ENCODE measurements at regions not wholly inside any gene's neighbourhood (a gene's known extent, or its start where the extent isn't known, plus 50 kb on each side); places are given as distances from the start of the nearest gene placed in this dataset.
A peak's percentile ranks its signal among the peaks of the same experiment; 100 is the strongest.

- Mint-ChIP-seq H3K27ac (ENCODE audit: unreplicated experiment) (no peak overlapping the region), H3K27me3 (ENCODE audit: low read depth) (no peaks in the 10 kb centered on the region), H3K36me3 (ENCODE audit: low read depth) (no peaks in the 10 kb centered on the region), H3K4me3 (no peak overlapping the region), H3K4me1 (no peaks in the 10 kb centered on the region), H3K9me3 (peaks cover 5% of the 10 kb centered on the region)
- DNase-seq (ENCODE audit: low read depth, low spot score) = peak; percentile 16
- TF ChIP-seq, protein P1, sequence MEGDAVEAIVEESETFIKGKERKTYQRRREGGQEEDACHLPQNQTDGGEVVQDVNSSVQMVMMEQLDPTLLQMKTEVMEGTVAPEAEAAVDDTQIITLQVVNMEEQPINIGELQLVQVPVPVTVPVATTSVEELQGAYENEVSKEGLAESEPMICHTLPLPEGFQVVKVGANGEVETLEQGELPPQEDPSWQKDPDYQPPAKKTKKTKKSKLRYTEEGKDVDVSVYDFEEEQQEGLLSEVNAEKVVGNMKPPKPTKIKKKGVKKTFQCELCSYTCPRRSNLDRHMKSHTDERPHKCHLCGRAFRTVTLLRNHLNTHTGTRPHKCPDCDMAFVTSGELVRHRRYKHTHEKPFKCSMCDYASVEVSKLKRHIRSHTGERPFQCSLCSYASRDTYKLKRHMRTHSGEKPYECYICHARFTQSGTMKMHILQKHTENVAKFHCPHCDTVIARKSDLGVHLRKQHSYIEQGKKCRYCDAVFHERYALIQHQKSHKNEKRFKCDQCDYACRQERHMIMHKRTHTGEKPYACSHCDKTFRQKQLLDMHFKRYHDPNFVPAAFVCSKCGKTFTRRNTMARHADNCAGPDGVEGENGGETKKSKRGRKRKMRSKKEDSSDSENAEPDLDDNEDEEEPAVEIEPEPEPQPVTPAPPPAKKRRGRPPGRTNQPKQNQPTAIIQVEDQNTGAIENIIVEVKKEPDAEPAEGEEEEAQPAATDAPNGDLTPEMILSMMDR (conservative IDR thresholded peaks at IDR 0.05) = peak; percentile 44
Observed at GRCh38 chr11:112355726-112356125, 95.1 kb upstream of the PLET1 start.

GRCh38 chr11:112357488-112357887 is 96.8 kb upstream of the PLET1 start:
- H3K36me3 Mint-ChIP-seq (ENCODE audit: low read depth) = no peaks in the 10 kb centered on the region
- no peaks in the 10 kb centered on the region for H3K9me3 Mint-ChIP-seq
- no peaks in the 10 kb centered on the region for H3K27me3 Mint-ChIP-seq (ENCODE audit: low read depth)
- TF ChIP-seq, protein P1 (conservative IDR thresholded peaks at IDR 0.05) = no peak
- H3K27ac Mint-ChIP-seq (ENCODE audit: unreplicated experiment) = no peak overlapping the region
- DNase-seq (ENCODE audit: low read depth, low spot score) = no peak
- peaks cover 4% of the 10 kb centered on the region for H3K4me1 Mint-ChIP-seq
- H3K4me3 Mint-ChIP-seq = no peak overlapping the region

DNA sequence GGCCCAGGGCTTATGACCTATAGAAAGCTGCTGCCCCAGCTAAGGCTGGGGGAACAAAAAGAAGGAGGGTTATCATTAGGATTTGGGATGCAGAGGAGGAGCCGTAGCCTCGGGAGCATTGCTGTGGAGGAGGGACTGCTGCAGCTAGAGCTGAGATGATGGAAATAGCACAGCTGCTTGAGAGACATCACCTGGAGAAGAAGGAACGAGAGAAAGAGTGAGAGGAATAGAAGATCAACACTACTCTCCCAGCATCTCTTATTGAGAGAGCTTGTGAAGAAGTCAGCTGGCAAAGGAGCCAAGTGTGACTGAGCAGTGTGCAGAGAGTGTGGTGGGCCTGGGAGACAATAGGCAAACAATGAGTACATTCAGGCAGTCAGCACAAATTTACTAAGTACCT is 100.7 kb upstream of the PLET1 start:
- Mint-ChIP-seq H3K9me3 (no peaks in the 10 kb centered on the region), H3K27me3 (ENCODE audit: low read depth) (no peaks in the 10 kb centered on the region), H3K4me3 (no peak overlapping the region), H3K4me1 (peaks cover 4% of the 10 kb centered on the region), H3K36me3 (ENCODE audit: low read depth) (no peaks in the 10 kb centered on the region), H3K27ac (ENCODE audit: unreplicated experiment) (no peak overlapping the region)
- TF ChIP-seq, protein P1 (conservative IDR thresholded peaks at IDR 0.05) = no peak
- DNase-seq (ENCODE audit: low read depth, low spot score) = no peak

DNA sequence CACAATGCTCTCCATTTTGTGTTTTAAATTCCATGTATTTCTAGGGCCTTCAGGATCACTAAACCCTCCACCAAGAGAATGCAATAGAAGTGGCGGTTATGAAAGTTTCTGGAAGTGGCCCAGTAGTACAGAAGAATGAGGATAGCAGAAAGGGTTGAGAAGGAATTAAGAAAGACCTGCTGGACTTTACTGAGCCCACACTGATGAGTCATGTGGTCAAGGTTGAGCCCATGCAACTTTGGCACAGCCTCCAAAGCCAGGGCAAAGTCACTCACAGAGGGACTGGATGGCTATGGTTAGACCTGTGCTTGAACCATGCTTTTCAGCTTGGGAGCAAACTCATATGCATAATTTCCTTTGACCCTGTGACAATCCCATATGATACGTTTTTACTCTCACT is 102.9 kb upstream of the PLET1 start:
- H3K4me3 Mint-ChIP-seq = no peak overlapping the region
- H3K27ac Mint-ChIP-seq (ENCODE audit: unreplicated experiment) = no peak overlapping the region
- H3K9me3 Mint-ChIP-seq = no peaks in the 10 kb centered on the region
- no peaks in the 10 kb centered on the region for H3K27me3 Mint-ChIP-seq (ENCODE audit: low read depth)
- no peaks in the 10 kb centered on the region for H3K36me3 Mint-ChIP-seq (ENCODE audit: low read depth)
- H3K4me1 Mint-ChIP-seq = peaks cover 17% of the 10 kb centered on the region
- no peak for DNase-seq (ENCODE audit: low read depth, low spot score)
- TF ChIP-seq, protein P1 (conservative IDR thresholded peaks at IDR 0.05) = no peak

DNA sequence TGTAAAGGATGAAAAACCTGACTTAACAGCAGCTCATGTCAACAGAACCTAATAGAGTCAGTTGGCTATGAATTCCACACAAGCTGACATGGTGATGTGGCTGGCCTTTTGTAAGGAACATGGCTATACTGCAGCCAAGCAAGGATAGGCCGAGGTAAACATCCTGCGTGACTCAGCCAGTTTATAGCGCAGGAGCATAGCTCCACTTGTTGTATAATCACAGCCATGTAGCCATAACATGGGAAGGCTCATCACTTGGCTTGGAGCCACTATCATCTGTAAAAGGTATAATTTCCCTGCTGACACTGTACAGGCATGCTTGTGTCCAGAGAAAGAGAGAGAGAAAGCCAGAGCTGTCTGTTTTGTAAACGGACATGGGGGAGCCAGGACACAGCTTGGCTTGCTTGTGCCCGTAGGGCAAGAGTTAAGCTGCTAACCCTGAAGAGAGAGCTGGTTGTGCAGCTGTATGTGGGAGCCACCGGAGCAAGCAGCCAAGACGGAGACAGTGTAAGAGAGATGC is 104.4 kb upstream of the PLET1 start:
- TF ChIP-seq, protein P1 (conservative IDR thresholded peaks at IDR 0.05) = no peak
- no peaks in the 10 kb centered on the region for H3K9me3 Mint-ChIP-seq
- no peak overlapping the region for H3K27ac Mint-ChIP-seq (ENCODE audit: unreplicated experiment)
- H3K4me3 Mint-ChIP-seq = no peak overlapping the region
- no peaks in the 10 kb centered on the region for H3K36me3 Mint-ChIP-seq (ENCODE audit: low read depth)
- H3K4me1 Mint-ChIP-seq = peaks cover 17% of the 10 kb centered on the region
- no peaks in the 10 kb centered on the region for H3K27me3 Mint-ChIP-seq (ENCODE audit: low read depth)
- DNase-seq (ENCODE audit: low read depth, low spot score) = no peak

GRCh38 chr11:112366012-112366411 is 105.4 kb upstream of the PLET1 start:
- DNase-seq (ENCODE audit: low read depth, low spot score) = no peak
- TF ChIP-seq, protein P1 (conservative IDR thresholded peaks at IDR 0.05) = no peak
- H3K4me1 Mint-ChIP-seq = peaks cover 17% of the 10 kb centered on the region
- no peaks in the 10 kb centered on the region for H3K9me3 Mint-ChIP-seq
- peaks cover 3% of the 10 kb centered on the region for H3K27me3 Mint-ChIP-seq (ENCODE audit: low read depth)
- H3K4me3 Mint-ChIP-seq = no peak overlapping the region
- H3K27ac Mint-ChIP-seq (ENCODE audit: unreplicated experiment) = no peak overlapping the region
- no peaks in the 10 kb centered on the region for H3K36me3 Mint-ChIP-seq (ENCODE audit: low read depth)

Measured in neural crest cell (in vitro differentiated cells).